Medulla oblongata (tissue), 1 donor: ENCODE measurements at regions not wholly inside any gene's neighbourhood (a gene's known extent, or its start where the extent isn't known, plus 50 kb on each side); places are given as distances from the start of the nearest gene placed in this dataset.

Experiments
- DNase-seq: peaks from one replicate; pipeline ENCODE4 v3.0.0-alpha.2; 2015; ENCODE audit errors: extremely low spot score

GRCh38 chr13:89584058-89584620 is 1763.3 kb upstream of the MIR17HG start:
- DNase-seq: no peak

GRCh38 chr13:89602655-89603054 is 1744.8 kb upstream of the MIR17HG start:
- DNase-seq: no peak

DNA sequence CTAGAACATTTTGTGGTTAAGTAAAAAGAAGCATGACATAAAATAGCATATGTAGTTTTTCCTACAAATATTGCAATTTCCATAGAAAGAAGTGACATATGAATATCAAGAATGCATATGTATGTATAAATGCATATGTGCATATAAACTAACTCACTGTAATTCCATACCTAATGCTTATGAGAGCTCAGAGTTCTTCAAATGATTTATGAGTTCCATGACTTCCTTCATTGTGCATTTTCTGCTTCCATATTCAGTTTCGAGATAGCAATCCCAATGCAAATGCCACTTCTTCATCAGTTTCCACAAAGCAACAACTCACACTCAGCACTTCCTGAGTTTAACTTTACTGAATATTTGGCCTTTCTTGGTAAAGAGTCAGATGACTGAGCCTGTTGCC is 1744.3 kb upstream of the MIR17HG start:
- DNase-seq: no peak

DNA sequence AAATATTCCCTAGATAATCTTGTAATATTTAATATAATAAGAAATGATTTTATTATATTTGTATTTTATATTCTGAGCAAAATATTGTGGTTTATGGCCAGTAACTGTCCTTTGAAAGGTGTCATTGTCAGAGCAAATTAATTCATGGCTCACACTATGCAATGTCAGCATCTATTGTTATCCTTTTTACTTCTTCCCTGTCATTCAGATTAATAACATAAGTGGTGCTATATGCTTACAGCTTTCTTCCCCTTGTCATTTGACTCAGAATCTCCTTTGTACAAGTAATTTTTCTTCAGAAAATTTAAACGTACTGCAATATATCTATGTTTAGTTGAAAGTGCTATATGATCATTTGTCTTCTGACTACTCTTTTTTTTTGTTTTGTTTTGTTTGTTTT is 1738.2 kb upstream of the MIR17HG start:
- DNase-seq: no peak

DNA sequence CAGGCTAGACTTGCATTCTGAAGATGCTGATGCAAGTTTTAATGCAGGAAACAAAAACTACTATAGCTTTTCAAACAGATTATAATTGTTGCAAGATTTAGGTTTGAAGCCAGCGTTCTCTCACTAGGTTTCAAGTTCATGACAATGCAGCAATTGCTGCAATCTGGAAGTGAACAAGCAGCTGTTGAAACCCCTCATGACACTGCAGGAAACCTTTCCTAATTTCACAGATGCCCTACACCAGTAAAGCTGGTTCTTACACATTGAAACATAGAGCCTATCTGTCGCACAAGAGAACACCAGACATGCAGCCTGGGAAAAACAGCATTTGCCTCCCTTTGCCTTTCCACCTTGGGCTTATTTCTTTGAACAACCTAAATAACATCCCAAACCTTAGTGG is 1737.2 kb upstream of the MIR17HG start:
- DNase-seq: no peak

- no peak for DNase-seq
These were observed 1736.6 kb upstream of the MIR17HG start for GRCh38 chr13:89610881-89611280.

GRCh38 chr13:89627996-89628395 is 1719.5 kb upstream of the MIR17HG start:
- no peak for DNase-seq

GRCh38 chr13:89628567-89628966 is 1718.9 kb upstream of the MIR17HG start:
- no peak for DNase-seq

DNA sequence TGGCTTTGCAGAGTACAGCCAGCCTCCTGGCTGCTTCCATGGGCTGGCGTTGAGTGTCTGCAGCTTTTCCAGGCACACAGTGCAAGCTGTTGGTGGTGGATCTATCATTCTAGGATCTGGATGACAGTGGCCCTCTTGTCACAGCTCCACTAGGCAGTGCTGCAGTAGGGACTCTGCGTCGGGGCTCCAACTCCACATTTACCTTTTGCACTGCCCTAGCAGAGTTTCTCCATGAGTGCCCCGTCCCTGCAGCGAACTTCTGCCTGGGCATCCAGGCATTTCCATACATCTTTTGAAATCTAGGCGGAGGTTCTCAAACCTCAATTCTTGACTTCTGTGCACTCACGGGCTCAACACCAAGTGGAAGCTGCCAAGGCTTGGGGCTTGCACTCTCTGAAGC is 1697.3 kb upstream of the MIR17HG start:
- DNase-seq: no peak

DNA sequence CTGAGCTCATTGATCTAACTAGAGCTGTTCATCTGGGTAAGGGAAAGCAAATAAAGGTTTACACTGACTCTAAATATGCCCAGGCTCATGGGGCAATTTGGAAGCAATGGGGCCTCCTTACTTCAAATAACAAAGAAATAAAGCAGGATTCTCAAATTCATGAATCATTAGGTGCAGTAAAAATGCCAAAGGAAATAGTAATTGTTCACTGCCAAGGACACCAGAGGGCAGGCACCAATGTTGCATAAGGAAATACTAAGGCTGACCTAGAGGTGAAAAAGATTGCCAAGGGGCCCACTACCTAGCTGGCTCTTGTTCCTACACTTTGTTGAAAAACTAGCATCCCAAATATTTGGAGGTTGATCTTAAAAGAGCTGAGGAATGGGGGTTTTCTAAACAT is 1686.7 kb upstream of the MIR17HG start:
- no peak for DNase-seq

DNA sequence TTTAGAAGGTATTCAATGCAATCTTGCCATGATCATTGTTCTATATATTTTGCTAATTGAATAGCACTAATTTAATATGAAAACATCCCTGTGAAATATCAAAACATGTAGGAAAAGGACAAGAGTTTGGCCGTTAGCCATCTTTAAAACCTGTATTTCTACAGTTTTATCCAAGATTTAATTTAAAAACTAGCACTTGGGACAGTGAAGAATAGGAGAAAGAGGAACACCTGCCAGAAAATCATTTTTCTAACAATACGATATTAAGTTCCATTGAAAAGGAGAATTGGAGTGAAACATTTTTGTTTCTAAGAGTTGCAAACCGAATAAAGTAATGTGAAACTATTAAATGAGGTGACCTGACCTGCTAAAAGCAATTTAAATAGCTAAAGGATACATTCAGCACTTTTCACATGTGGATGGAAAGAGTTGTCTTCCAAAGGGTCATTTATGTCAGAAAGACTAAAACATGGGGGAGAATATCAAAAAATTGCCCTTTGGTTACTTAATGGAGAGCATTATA is 1673.6 kb upstream of the MIR17HG start:
- DNase-seq: no peak

- no peak for DNase-seq
These were observed 1668.9 kb upstream of the MIR17HG start for GRCh38 chr13:89678466-89679121.

GRCh38 chr13:89684896-89685295 is 1662.6 kb upstream of the MIR17HG start:
- no peak for DNase-seq

DNA sequence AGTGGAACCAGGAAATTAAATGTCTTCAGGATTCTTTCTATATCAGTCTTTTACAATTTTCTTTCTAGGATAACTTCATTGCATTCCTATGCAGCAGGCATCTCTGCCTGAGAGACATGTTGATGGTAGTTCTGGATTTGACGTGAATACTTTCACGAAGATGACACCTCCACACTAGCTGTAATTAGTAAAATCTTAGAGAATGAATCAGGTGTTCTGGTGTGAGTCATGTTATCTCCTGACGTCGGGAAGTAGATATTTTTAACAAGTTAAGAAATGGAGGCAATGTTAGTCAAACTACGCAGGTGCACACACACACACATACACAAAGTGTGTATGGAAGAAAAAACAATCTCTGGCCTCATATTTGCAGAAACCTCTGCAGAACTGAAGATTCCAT is 1661.3 kb upstream of the MIR17HG start:
- no peak for DNase-seq

- DNase-seq: no peak
These were observed 1660.4 kb upstream of the MIR17HG start for GRCh38 chr13:89687066-89687465.

DNA sequence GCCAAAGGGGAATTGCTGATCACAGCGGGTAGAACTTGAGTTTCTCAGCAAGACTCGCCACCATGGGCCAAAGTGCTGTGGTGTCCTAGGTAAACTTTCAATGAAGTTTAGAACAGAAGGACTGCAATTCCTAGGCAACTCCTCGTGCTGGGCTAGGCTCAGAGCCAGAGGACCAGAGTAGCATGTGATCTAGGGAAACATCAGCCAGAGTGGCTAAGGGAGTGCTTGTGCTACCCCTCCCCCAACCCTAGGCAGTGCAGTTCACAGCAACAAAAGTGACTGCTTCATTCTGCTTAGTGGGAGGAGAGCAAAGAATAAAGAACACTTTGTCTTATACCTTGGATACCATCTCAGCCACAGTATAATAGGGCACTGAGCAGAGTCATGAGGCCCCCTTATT is 1658.6 kb upstream of the MIR17HG start:
- DNase-seq: peak; percentile 90

DNA sequence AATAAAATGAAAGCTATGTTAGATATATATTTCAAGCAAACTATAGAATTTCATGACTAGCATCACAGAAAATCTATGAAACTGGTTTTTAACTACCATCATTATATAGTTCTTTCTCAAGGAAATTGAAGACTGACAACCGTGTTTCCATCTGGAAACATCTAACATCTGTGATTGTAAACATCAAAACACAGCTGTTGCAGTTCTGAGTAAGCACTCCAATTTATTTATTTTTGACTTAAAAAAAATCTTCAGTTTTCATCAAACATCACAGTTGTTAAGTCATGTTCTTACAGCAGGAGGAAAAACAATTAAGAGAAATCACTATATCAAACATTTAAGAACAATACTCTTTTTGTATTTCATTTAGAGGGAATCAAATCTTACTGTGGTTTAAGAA is 1653.0 kb upstream of the MIR17HG start:
- no peak for DNase-seq

DNA sequence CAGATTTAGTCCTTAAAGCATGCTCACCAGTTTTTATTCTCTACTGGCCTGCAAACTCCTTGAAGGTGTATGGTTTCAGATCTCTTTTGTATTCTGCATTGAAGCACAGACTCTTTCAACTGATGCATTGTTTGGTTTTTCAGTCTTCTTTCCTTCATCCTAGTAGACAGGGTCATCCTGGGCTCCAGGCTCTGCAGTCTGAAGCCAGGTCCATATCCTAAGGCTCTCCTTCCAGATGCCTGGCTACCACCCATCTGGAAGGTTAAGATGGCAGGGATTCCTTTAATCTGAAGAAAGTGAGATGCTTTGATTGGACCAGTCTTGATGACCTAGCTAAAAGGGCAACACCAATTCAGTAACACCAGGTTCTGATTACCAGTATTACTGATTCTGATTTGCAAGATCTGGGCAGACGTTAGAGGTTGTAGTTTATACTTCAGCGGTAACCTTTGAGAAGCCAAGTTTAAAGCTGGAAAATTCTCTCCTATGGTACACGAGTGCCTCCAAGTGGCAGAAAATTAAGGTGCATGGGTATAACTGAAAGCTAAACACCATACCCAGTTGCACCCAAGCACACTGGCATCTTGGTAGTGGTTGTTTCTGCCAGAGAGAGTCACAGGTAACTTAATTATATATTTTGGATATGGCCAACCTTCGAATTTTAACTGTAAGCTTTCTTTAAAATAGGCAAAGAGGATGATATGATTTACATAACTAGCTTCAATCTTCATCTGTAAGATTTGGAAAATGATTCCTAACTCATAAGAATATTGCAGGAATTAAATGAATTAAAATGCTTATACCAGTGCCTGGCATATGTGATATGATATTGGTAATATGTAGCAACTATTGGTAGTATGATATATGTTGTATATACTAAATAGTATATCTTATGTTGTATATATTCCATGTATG is 1651.9 kb upstream of the MIR17HG start:
- DNase-seq: peak; percentile 59

- no peak for DNase-seq
These were observed 1645.6 kb upstream of the MIR17HG start for GRCh38 chr13:89701913-89702312.

DNA sequence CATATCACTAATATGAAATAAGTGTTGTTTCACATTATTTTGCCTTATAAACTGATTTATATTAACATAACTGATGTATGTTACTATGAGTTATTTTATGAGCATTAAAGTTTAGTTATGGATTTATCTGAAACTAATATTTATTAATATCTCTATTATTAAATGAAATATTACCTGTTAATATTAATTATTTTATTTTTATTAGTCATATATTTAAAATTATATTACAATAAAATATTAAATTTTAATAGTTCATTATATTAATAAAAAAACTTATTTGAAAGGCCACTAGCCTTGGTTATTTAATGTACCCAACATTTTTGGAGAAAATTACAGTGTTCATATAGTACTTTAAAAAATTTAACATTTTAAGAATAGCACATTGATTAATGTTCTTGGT is 1643.4 kb upstream of the MIR17HG start:
- no peak for DNase-seq

GRCh38 chr13:89708013-89708412 is 1639.5 kb upstream of the MIR17HG start:
- no peak for DNase-seq

DNA sequence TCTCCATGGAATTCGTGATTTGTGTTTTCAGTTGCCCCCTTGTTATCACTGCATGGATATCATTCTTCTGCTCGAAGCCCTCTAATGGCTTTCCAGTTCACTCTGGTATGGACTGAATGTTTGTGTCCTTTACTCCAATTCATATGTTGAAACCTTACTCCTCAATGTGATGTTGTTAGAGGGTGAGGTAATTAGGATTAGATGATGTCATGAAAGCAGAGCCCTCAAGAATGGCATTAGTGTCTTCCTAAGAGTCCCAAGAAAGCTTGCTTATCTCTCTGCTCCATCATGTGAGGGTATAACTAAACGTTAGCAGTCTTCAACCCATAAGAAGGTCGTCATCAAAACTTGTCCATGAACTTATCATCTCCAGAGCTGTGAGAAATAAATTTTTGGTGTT is 1626.3 kb upstream of the MIR17HG start:
- no peak for DNase-seq
